GM12801 (cell line): ENCODE measurements at regions not wholly inside any gene's neighbourhood (a gene's known extent, or its start where the extent isn't known, plus 50 kb on each side); places are given as distances from the start of the nearest gene placed in this dataset.

Source experiments
- TF ChIP-seq, protein P1 (sequence below): IDR thresholded peaks from one replicate; pipeline ENCODE4 v1.5.1; 2011; ENCODE audit warnings: control low read depth; ENCODE audit not compliant: insufficient read length; ENCODE audit errors: extremely low read depth

DNA sequence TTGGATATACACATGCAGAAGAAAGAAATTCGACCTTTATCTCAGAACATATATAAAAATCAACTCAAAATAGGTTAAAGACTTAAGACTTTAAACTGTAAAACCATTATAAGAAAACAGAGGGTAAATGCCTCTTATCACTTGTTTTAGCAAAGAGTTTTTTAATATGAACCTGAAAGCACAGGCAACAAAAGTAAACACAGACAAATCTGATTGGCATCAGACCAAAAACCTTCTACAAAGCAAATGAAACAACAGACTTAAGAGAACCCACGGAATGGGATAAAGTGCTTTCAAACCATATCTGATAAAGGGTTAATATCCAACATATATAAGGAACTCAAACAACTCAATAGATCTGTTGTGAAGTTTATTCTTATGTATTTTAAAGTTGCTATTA, 309.9 kb upstream of the OPRM1 start:
- TF ChIP-seq, protein P1, sequence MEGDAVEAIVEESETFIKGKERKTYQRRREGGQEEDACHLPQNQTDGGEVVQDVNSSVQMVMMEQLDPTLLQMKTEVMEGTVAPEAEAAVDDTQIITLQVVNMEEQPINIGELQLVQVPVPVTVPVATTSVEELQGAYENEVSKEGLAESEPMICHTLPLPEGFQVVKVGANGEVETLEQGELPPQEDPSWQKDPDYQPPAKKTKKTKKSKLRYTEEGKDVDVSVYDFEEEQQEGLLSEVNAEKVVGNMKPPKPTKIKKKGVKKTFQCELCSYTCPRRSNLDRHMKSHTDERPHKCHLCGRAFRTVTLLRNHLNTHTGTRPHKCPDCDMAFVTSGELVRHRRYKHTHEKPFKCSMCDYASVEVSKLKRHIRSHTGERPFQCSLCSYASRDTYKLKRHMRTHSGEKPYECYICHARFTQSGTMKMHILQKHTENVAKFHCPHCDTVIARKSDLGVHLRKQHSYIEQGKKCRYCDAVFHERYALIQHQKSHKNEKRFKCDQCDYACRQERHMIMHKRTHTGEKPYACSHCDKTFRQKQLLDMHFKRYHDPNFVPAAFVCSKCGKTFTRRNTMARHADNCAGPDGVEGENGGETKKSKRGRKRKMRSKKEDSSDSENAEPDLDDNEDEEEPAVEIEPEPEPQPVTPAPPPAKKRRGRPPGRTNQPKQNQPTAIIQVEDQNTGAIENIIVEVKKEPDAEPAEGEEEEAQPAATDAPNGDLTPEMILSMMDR: no peak

DNA sequence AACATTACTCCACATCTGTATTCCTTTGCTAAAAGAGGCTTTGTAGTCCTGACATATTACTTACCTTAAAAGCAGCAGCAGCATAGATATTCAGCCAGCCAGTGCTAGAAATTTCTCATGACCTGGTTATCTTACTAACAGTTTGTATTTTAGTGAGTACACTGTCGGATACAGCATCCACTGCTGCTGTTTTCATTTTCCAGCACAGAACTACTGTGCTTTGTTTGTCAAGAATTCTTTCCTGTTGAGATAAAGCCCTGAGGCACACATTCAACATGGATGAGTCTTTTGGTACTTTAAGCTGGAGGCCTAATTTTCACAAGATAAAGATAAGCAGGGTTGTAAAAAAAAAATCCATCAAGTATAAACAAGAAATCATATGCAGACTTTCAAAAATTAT, 311.2 kb upstream of the OPRM1 start:
- TF ChIP-seq, protein P1: no peak

DNA sequence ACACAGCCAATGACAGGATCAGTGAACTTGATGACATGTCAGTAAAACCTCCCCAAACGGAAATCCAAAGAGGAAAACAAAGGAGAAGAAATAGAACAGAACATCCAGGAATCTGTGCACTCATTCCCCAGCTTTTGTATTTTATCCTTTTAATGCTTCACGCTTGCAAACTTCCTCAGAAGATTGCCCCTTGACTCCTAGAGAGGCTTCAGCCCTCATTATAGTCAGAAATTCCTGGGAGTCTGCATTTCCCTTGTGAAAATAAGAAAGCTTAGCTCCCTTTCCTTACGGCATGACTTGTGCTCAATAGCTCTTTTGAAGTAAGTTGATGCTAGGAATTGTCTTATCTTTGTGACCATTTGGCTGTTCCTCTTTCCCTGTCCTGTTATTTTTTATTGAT, 313.6 kb upstream of the OPRM1 start:
- TF ChIP-seq, protein P1: no peak

DNA sequence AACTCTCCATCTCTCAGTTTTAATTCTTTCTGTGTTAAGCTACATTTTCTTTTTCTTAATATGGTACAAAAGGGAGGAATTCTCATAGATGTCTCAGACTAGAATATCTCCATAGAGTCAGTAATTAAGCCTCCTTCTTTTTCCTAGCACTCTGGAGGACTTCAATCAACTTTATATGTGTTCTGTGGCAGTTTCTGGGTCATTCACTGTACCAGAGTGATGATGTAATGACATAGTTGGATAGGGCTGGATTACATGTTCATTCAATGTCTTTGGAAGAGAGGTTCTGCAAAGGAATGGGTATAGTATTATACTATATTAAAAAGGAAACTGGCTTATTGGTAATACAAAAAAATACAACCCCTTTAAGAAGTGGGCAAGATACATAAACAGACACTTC, 318.3 kb upstream of the OPRM1 start:
- TF ChIP-seq, protein P1: no peak

DNA sequence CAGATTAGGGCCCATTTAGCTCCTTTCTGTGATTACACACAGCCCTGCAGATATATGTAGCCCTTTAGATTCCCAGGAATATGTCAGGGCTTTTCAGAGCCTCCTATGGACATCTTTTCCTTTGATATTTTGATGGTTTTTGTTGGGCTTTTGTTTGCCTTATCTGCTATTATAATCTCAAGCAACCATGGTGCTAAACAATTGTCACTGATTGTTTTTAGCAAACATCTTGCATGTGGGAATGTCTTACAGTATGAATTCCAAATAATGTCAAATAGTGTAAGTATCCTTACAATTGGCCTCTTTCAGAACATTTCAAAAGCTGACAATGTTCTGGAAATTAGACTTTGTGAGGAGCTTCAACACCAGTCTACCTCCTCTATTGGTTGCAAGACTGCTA, 333.6 kb upstream of the OPRM1 start:
- TF ChIP-seq, protein P1: no peak

DNA sequence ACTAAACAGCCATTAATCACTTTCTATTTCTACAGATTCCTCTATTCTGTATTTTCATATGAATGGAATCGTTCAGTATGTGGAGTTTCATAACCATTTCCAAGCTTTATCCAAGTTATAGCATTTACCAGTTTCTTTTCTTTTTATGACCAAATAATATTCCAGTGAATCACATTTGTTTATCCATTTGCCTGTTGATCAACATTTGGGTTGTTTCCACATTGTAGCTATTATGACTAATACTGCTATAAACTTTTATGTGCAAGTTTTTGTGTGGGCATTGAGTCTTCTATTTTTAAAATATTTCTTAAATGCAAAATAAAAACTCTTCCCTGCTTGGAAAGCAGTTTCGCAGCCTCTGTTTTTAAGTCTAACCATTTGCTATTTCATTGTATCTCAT, 336.4 kb upstream of the OPRM1 start:
- TF ChIP-seq, protein P1: no peak

DNA sequence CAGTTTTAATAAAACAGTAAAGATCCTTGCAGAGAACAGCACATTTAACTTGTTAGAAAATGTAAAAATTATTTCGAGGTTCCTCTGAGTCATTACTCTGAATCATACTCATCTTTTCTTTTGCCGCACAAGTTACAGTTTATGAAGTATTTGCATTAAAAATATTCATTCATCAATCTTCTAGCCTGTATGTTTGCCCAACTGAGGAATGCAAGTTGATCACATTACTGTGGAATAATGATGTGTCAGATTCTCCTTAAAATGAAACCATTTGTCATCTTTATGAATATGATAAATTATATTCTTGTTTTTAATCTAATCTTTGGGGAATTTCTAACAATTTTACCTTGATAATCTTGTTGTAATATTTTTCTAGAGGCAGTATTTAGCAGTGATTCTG, 340.4 kb upstream of the OPRM1 start:
- TF ChIP-seq, protein P1: no peak

DNA sequence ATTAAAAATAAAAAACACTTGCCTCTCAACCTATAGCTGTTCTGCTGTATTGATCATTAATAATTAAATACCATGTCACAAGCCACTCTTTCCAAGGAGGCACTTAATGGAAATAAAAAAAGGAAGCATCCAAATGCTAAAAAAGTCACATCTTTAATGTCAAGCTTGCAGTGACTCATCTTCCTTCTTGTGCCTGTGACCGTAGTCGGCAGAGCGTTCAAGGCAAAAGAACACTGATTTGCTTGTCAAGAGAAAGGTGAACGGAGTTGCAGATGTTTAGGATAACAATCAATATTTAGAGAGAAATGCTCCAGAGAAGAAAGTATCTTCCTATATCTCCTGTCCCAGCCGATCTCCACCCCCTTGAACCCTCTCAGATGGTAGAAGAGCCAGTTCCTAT, 341.0 kb upstream of the OPRM1 start:
- TF ChIP-seq, protein P1: no peak
